Cerebellar cortex (tissue), 1 donor: ENCODE measurements at regions not wholly inside any gene's neighbourhood (a gene's known extent, or its start where the extent isn't known, plus 50 kb on each side); places are given as distances from the start of the nearest gene placed in this dataset.

Source experiments
- DNase-seq: peaks from one replicate; pipeline ENCODE4 v3.0.0-alpha.2; 2015; ENCODE audit warnings: low spot score

GRCh38 chr9:7862170-7862569 is 62.6 kb upstream of the DMAC1 start:
- DNase-seq: no peak

- DNase-seq: no peak
These were observed 61.5 kb upstream of the DMAC1 start for GRCh38 chr9:7861086-7861485.

- no peak for DNase-seq
These were observed 60.7 kb upstream of the DMAC1 start for GRCh38 chr9:7860335-7860709.

- no peak for DNase-seq
These were observed 60.2 kb upstream of the DMAC1 start for GRCh38 chr9:7859701-7860334.

- peak; percentile 61 for DNase-seq
These were observed 58.6 kb upstream of the DMAC1 start for GRCh38 chr9:7858166-7858565.

DNA sequence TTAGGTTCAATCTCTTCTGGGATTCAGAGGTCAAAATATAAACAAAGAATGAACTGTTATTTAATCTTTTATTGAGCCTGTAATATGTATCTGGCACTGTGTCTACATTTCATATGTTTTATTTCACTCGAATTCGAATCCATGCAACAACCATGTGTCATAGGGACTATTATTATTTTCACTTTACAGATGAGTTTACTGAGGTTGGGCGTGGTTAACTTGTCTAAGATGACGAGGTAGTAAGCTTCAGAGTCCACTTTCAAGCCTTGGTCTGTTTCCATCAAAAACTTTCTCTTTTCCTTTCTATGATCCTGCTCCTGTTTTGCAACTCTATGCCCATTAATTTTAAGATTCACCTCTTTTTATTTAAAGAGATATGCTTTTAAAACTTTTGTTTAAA is 55.2 kb upstream of the DMAC1 start:
- DNase-seq: no peak
